Calu3 (cell line): ENCODE measurements at regions not wholly inside any gene's neighbourhood (a gene's known extent, or its start where the extent isn't known, plus 50 kb on each side); places are given as distances from the start of the nearest gene placed in this dataset.
A peak's percentile ranks its signal among the peaks of the same experiment; 100 is the strongest.

ENCODE experiments used
- BruUV-seq: library from RNA; stranded (reverse); fragments of 400-500 nt; replicated peaks from 2 replicates; lab custom pipeline; 2021; lab: Mats Ljungman, UMichigan
- CTCF ChIA-PET: fragments of 300-600 bp; sonication (Branson Sonifier 250); formaldehyde crosslinking; loops from one replicate; lab custom pipeline; 2022; ENCODE audit warnings: antibody characterized with exemption; lab: Charles Lee
- DNase-seq: peaks from one replicate; pipeline ENCODE4 v3.0.0; 2022
- H3K27ac Mint-ChIP-seq: one replicate; pipeline ENCODE4 v1.8.0; 2022; ENCODE audit warnings: mixed read lengths; ENCODE audit not compliant: unreplicated experiment
- H3K27me3 Mint-ChIP-seq: one replicate; pipeline ENCODE4 v1.8.0; 2022; ENCODE audit warnings: mixed read lengths; ENCODE audit not compliant: unreplicated experiment
- H3K36me3 Mint-ChIP-seq: one replicate; pipeline ENCODE4 v1.8.0; 2022; ENCODE audit warnings: mild to moderate bottlenecking, moderate library complexity, mixed read lengths; ENCODE audit not compliant: insufficient read depth, unreplicated experiment
- H3K4me1 Mint-ChIP-seq: one replicate; pipeline ENCODE4 v1.8.0; 2022; ENCODE audit warnings: mild to moderate bottlenecking, low read depth, mixed read lengths; ENCODE audit not compliant: unreplicated experiment
- H3K4me3 Mint-ChIP-seq: one replicate; pipeline ENCODE4 v1.8.0; 2022; ENCODE audit warnings: mild to moderate bottlenecking, low read depth, moderate library complexity, mixed read lengths; ENCODE audit not compliant: unreplicated experiment
- H3K9me3 Mint-ChIP-seq: one replicate; pipeline ENCODE4 v1.8.0; 2022; ENCODE audit warnings: low read depth, mixed read lengths; ENCODE audit not compliant: unreplicated experiment
- CTCF ChIP-seq: fragments of 200-600 bp; IDR thresholded peaks from one replicate; pipeline ENCODE4 v1.8.0; 2022; ENCODE audit warnings: antibody characterized with exemption; ENCODE audit not compliant: unreplicated experiment
- intact Hi-C: fragments of 100-400 bp; cut with micrococcal nuclease; formaldehyde crosslinking; loops from one replicate; pipeline ENCODE4 v1.10.0; 2022; ENCODE audit not compliant: unreplicated experiment

GRCh38 chr5:60490597-60491166, 209.3 kb downstream of the DEPDC1B start:
- Mint-ChIP-seq H3K9me3 (no peaks in the 10 kb centered on the region), H3K27ac (no peak overlapping the region), H3K36me3 (peaks cover 11% of the 10 kb centered on the region), H3K27me3 (no peaks in the 10 kb centered on the region), H3K4me3 (no peak overlapping the region), H3K4me1 (peaks cover 32% of the 10 kb centered on the region)
- BruUV-seq = no TSS peak
- CTCF ChIA-PET = no interaction called here
- no peak for DNase-seq
- no peak for TF ChIP-seq CTCF
- intact Hi-C loops = no loop called here

- H3K4me3 Mint-ChIP-seq = no peak overlapping the region
- BruUV-seq = no TSS peak
- peaks cover 32% of the 10 kb centered on the region for H3K4me1 Mint-ChIP-seq
These were observed 210.1 kb downstream of the DEPDC1B start for GRCh38 chr5:60489856-60490255.

GRCh38 chr5:60489377-60489776, 210.6 kb downstream of the DEPDC1B start:
- no peaks in the 10 kb centered on the region for H3K27me3 Mint-ChIP-seq
- no peaks in the 10 kb centered on the region for H3K9me3 Mint-ChIP-seq
- no TSS peak for BruUV-seq
- no peak overlapping the region for H3K4me3 Mint-ChIP-seq
- TF ChIP-seq CTCF = no peak
- intact Hi-C loops = no loop called here
- H3K4me1 Mint-ChIP-seq = peaks cover 32% of the 10 kb centered on the region
- H3K27ac Mint-ChIP-seq = no peak overlapping the region
- CTCF ChIA-PET = no interaction called here
- H3K36me3 Mint-ChIP-seq = peaks cover 11% of the 10 kb centered on the region
- DNase-seq = no peak

More at GRCh38 chr5:60489856-60490255, 210.1 kb downstream of the DEPDC1B start:
- no peak for DNase-seq
- Mint-ChIP-seq H3K27ac (no peak overlapping the region), H3K9me3 (no peaks in the 10 kb centered on the region), H3K36me3 (peaks cover 11% of the 10 kb centered on the region), H3K27me3 (no peaks in the 10 kb centered on the region)
- CTCF ChIA-PET = no interaction called here
- intact Hi-C loops = no loop called here
- TF ChIP-seq CTCF = no peak

- BruUV-seq = TSS peak; percentile 66
- Mint-ChIP-seq H3K27me3 (no peaks in the 10 kb centered on the region), H3K9me3 (no peaks in the 10 kb centered on the region), H3K27ac (peak overlapping the region; percentile 76), H3K36me3 (peaks cover 11% of the 10 kb centered on the region), H3K4me3 (peak overlapping the region; percentile 73), H3K4me1 (peaks cover 32% of the 10 kb centered on the region)
- CTCF ChIA-PET = interaction anchor here (0.7 to 1.0 kb wide), 3 partner anchors 9 to 722 kb away, joined by 3 read pairs; no protein-coding TSS in a partner anchor
- no peak for DNase-seq
- intact Hi-C loops = no loop called here
- no peak for TF ChIP-seq CTCF
These were observed 211.4 kb downstream of the DEPDC1B start for GRCh38 chr5:60488466-60489130.
